ENCODE measurements at regions not wholly inside any gene's neighbourhood (a gene's known extent, or its start where the extent isn't known, plus 50 kb on each side); places are given as distances from the start of the nearest gene placed in this dataset.

DNA sequence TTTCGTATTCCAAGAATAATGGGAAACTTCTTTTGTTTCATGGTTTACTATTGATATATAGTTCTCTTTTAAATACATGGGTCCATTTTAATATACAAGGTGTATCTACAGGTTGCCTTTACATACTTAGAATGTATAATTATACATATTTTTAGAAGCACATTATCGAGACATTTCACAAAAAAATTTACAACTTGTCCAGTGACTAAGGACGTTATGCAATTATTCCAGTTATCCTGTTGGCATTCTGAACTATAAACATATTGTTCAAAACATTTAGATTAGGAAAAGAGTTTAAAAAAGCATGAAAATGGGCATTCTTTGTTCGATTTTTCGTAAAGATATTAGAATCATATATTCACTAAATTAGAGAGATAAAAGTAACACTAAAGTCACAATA, 344.6 kb upstream of the TMEFF2 start:
- no peak for TF ChIP-seq EZH2 (IDR thresholded peaks at IDR 0.05; ENCODE audit: borderline replicate concordance, low read depth, low read length, poor library complexity, severe bottlenecking)
- TF ChIP-seq, protein P1, sequence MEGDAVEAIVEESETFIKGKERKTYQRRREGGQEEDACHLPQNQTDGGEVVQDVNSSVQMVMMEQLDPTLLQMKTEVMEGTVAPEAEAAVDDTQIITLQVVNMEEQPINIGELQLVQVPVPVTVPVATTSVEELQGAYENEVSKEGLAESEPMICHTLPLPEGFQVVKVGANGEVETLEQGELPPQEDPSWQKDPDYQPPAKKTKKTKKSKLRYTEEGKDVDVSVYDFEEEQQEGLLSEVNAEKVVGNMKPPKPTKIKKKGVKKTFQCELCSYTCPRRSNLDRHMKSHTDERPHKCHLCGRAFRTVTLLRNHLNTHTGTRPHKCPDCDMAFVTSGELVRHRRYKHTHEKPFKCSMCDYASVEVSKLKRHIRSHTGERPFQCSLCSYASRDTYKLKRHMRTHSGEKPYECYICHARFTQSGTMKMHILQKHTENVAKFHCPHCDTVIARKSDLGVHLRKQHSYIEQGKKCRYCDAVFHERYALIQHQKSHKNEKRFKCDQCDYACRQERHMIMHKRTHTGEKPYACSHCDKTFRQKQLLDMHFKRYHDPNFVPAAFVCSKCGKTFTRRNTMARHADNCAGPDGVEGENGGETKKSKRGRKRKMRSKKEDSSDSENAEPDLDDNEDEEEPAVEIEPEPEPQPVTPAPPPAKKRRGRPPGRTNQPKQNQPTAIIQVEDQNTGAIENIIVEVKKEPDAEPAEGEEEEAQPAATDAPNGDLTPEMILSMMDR (conservative IDR thresholded peaks at IDR 0.05; ENCODE audit: low read depth, low read length): no peak
- Histone ChIP-seq H3K4me1 (ENCODE audit: insufficient read depth, low read length, poor library complexity, severe bottlenecking) (peaks cover 34% of the 10 kb centered on the region), H3K4me3 (ENCODE audit: low read depth, low read length, poor library complexity, severe bottlenecking) (no peak overlapping the region), H3K27me3 (replicated peaks; ENCODE audit: insufficient read depth, low read depth, low read length, poor library complexity) (no peaks in the 10 kb centered on the region), H3K36me3 (ENCODE audit: insufficient read depth, low read length, poor library complexity, severe bottlenecking) (no peaks in the 10 kb centered on the region), H3K9me3 (ENCODE audit: low read depth, low read length, poor library complexity, severe bottlenecking) (no peaks in the 10 kb centered on the region), H3K27ac (ENCODE audit: low read depth, low read length, poor library complexity, severe bottlenecking) (no peak overlapping the region)
- DNase-seq (ENCODE audit: low spot score): no peak
- ChIA-PET CTCF (no interaction called here), POLR2A (ENCODE audit: low non-redundant PET) (no interaction called here)
- no TSS peak for BruUV-seq (replicated peaks)
- intact Hi-C loops (cut with micrococcal nuclease; ENCODE audit: unreplicated experiment): loop anchor here (5.0 kb wide), 1 partner anchor 72 kb away; no protein-coding TSS in a partner anchor

GRCh38 chr2:192536922-192537624, 342.3 kb upstream of the TMEFF2 start:
- no peak for TF ChIP-seq EZH2 (IDR thresholded peaks at IDR 0.05; ENCODE audit: borderline replicate concordance, low read depth, low read length, poor library complexity, severe bottlenecking)
- TF ChIP-seq, protein P1 (conservative IDR thresholded peaks at IDR 0.05; ENCODE audit: low read depth, low read length): no peak
- no peaks in the 10 kb centered on the region for H3K36me3 ChIP-seq (ENCODE audit: insufficient read depth, low read length, poor library complexity, severe bottlenecking)
- CTCF ChIA-PET: no interaction called here
- H3K4me1 ChIP-seq (ENCODE audit: insufficient read depth, low read length, poor library complexity, severe bottlenecking): peaks cover 23% of the 10 kb centered on the region
- no peak overlapping the region for H3K4me3 ChIP-seq (ENCODE audit: low read depth, low read length, poor library complexity, severe bottlenecking)
- intact Hi-C loops (cut with micrococcal nuclease; ENCODE audit: unreplicated experiment): loop anchor here (5.0 kb wide), 1 partner anchor 70 kb away; no protein-coding TSS in a partner anchor
- BruUV-seq (replicated peaks): no TSS peak
- DNase-seq (ENCODE audit: low spot score): peak; percentile 37
- no peak overlapping the region for H3K27ac ChIP-seq (ENCODE audit: low read depth, low read length, poor library complexity, severe bottlenecking)
- no peaks in the 10 kb centered on the region for H3K27me3 ChIP-seq (replicated peaks; ENCODE audit: insufficient read depth, low read depth, low read length, poor library complexity)
- H3K9me3 ChIP-seq (ENCODE audit: low read depth, low read length, poor library complexity, severe bottlenecking): no peaks in the 10 kb centered on the region
- POLR2A ChIA-PET (ENCODE audit: low non-redundant PET): no interaction called here

GRCh38 chr2:192535956-192536921, 341.5 kb upstream of the TMEFF2 start:
- no TSS peak for BruUV-seq (replicated peaks)
- Histone ChIP-seq H3K4me3 (ENCODE audit: low read depth, low read length, poor library complexity, severe bottlenecking) (no peak overlapping the region), H3K36me3 (ENCODE audit: insufficient read depth, low read length, poor library complexity, severe bottlenecking) (no peaks in the 10 kb centered on the region), H3K27ac (ENCODE audit: low read depth, low read length, poor library complexity, severe bottlenecking) (no peak overlapping the region), H3K4me1 (ENCODE audit: insufficient read depth, low read length, poor library complexity, severe bottlenecking) (peaks cover 23% of the 10 kb centered on the region), H3K9me3 (ENCODE audit: low read depth, low read length, poor library complexity, severe bottlenecking) (no peaks in the 10 kb centered on the region), H3K27me3 (replicated peaks; ENCODE audit: insufficient read depth, low read depth, low read length, poor library complexity) (no peaks in the 10 kb centered on the region)
- peak; percentile 18 for DNase-seq (ENCODE audit: low spot score)
- ChIA-PET POLR2A (ENCODE audit: low non-redundant PET) (no interaction called here), CTCF (no interaction called here)
- intact Hi-C loops (cut with micrococcal nuclease; ENCODE audit: unreplicated experiment): loop anchor here (5.0 kb wide), 1 partner anchor 69 kb away; no protein-coding TSS in a partner anchor
- no peak for TF ChIP-seq EZH2 (IDR thresholded peaks at IDR 0.05; ENCODE audit: borderline replicate concordance, low read depth, low read length, poor library complexity, severe bottlenecking)
- TF ChIP-seq, protein P1 (conservative IDR thresholded peaks at IDR 0.05; ENCODE audit: low read depth, low read length): no peak
